ENCODE measurements at regions not wholly inside any gene's neighbourhood (a gene's known extent, or its start where the extent isn't known, plus 50 kb on each side); places are given as distances from the start of the nearest gene placed in this dataset.

GRCh38 chr7:25815711-25816110 lies 336.3 kb upstream of the NFE2L3 start:
- DNase-seq (ENCODE audit: low read depth): no peak

GRCh38 chr7:25820432-25821040 lies 331.5 kb upstream of the NFE2L3 start:
- no peak for DNase-seq (ENCODE audit: low read depth)

GRCh38 chr7:25821225-25821624 lies 330.8 kb upstream of the NFE2L3 start:
- DNase-seq (ENCODE audit: low read depth): no peak

GRCh38 chr7:25822823-25823222 lies 329.2 kb upstream of the NFE2L3 start:
- no peak for DNase-seq (ENCODE audit: low read depth)

GRCh38 chr7:25823571-25823970 lies 328.4 kb upstream of the NFE2L3 start:
- no peak for DNase-seq (ENCODE audit: low read depth)

GRCh38 chr7:25828468-25828867 lies 323.5 kb upstream of the NFE2L3 start:
- DNase-seq (ENCODE audit: low read depth): no peak

- DNase-seq (ENCODE audit: low read depth): no peak
These were observed 322.3 kb upstream of the NFE2L3 start for GRCh38 chr7:25829663-25830062.

- DNase-seq (ENCODE audit: low read depth): no peak
These were observed 321.8 kb upstream of the NFE2L3 start for GRCh38 chr7:25830215-25830614.

GRCh38 chr7:25831062-25831691 lies 320.8 kb upstream of the NFE2L3 start:
- no peak for DNase-seq (ENCODE audit: low read depth)

- no peak for DNase-seq (ENCODE audit: low read depth)
These were observed 320.1 kb upstream of the NFE2L3 start for GRCh38 chr7:25831831-25832411.

GRCh38 chr7:25832456-25832855 lies 319.5 kb upstream of the NFE2L3 start:
- DNase-seq (ENCODE audit: low read depth): no peak

GRCh38 chr7:25832929-25833328 lies 319.1 kb upstream of the NFE2L3 start:
- DNase-seq (ENCODE audit: low read depth): no peak

GRCh38 chr7:25834050-25834449 lies 317.9 kb upstream of the NFE2L3 start:
- no peak for DNase-seq (ENCODE audit: low read depth)

GRCh38 chr7:25835197-25835596 lies 316.8 kb upstream of the NFE2L3 start:
- no peak for DNase-seq (ENCODE audit: low read depth)

GRCh38 chr7:25839084-25839769 lies 312.8 kb upstream of the NFE2L3 start:
- no peak for DNase-seq (ENCODE audit: low read depth)

- no peak for DNase-seq (ENCODE audit: low read depth)
These were observed 311.7 kb upstream of the NFE2L3 start for GRCh38 chr7:25840209-25840792.

- no peak for DNase-seq (ENCODE audit: low read depth)
These were observed 310.4 kb upstream of the NFE2L3 start for GRCh38 chr7:25841575-25841974.

- DNase-seq (ENCODE audit: low read depth): no peak
These were observed 309.7 kb upstream of the NFE2L3 start for GRCh38 chr7:25842201-25842733.

GRCh38 chr7:25843467-25843866 lies 308.5 kb upstream of the NFE2L3 start:
- DNase-seq (ENCODE audit: low read depth): no peak

GRCh38 chr7:25844102-25844870 lies 307.7 kb upstream of the NFE2L3 start:
- DNase-seq (ENCODE audit: low read depth): no peak

- DNase-seq (ENCODE audit: low read depth): no peak
These were observed 306.5 kb upstream of the NFE2L3 start for GRCh38 chr7:25845464-25845863.

GRCh38 chr7:25846722-25847121 lies 305.3 kb upstream of the NFE2L3 start:
- no peak for DNase-seq (ENCODE audit: low read depth)
